Erythroblast (primary cell): ENCODE measurements at regions not wholly inside any gene's neighbourhood (a gene's known extent, or its start where the extent isn't known, plus 50 kb on each side); places are given as distances from the start of the nearest gene placed in this dataset.

ENCODE experiments used
- DNase-seq, 2 experiments: peaks; one replicate each; lab custom pipeline; 2025; lab: John Stamatoyannopoulos, UW
- GATA1 ChIP-seq: IDR thresholded peaks from 2 replicates; pipeline ENCODE4 v1.6.1; 2011; ENCODE audit warnings: low read depth, mild to moderate bottlenecking, control low read depth, low read length, moderate library complexity
- POLR2A ChIP-seq: IDR thresholded peaks from 2 replicates; pipeline ENCODE4 v1.6.1; 2011; ENCODE audit warnings: mild to moderate bottlenecking, low read length

- DNase-seq, result no peak
- TF ChIP-seq POLR2A (no peak), GATA1 (no peak)
Observed at GRCh38 chr1:78432016-78432415, 58.8 kb upstream of the PTGFR start.

- TF ChIP-seq POLR2A (no peak), GATA1 (no peak)
- no peak for DNase-seq
Observed at GRCh38 chr1:78434351-78434750, 56.4 kb upstream of the PTGFR start.

- TF ChIP-seq GATA1 (no peak), POLR2A (no peak)
- no peak for DNase-seq
Observed at GRCh38 chr1:78436961-78437360, 53.8 kb upstream of the PTGFR start.

GRCh38 chr1:78437396-78437795, 53.4 kb upstream of the PTGFR start:
- DNase-seq, result no peak
- TF ChIP-seq GATA1, result no peak
- no peak for TF ChIP-seq POLR2A

GRCh38 chr1:78437941-78438340, 52.8 kb upstream of the PTGFR start:
- DNase-seq, result no peak
- no peak for TF ChIP-seq GATA1
- no peak for TF ChIP-seq POLR2A

GRCh38 chr1:78440381-78440793, 50.4 kb upstream of the PTGFR start:
- no peak for DNase-seq
- TF ChIP-seq POLR2A (no peak), GATA1 (no peak)
